Activated CD8-positive, alpha-beta memory T cell treated with anti-CD3 and anti-CD28 coated beads, Interleukin-2, amount 10 ng/mL, durations not matched to agents 7 days and 5 days (primary cell): ENCODE measurements at regions not wholly inside any gene's neighbourhood (a gene's known extent, or its start where the extent isn't known, plus 50 kb on each side); places are given as distances from the start of the nearest gene placed in this dataset.

Source experiments
- ATAC-seq: fragments of 150-1000 bp; cut with Tn5 transposase; one replicate; pipeline ENCODE4 v1.10.0; 2021; ENCODE audit warnings: moderate library complexity
- CTCF ChIA-PET: fragments of 350-600 bp; sonication (Branson Sonifier 250); formaldehyde crosslinking; loops from one replicate; lab custom pipeline; 2021; ENCODE audit warnings: antibody characterized with exemption; lab: Charles Lee
- DNase-seq: peaks from one replicate; pipeline ENCODE4 v3.0.0-alpha.2; 2020
- H3K27ac Mint-ChIP-seq: one replicate; pipeline ENCODE4 v1.8.0; 2021; ENCODE audit warnings: mild to moderate bottlenecking, mixed read lengths
- H3K27me3 Mint-ChIP-seq: one replicate; pipeline ENCODE4 v1.8.0; 2021; ENCODE audit warnings: mixed read lengths
- H3K36me3 Mint-ChIP-seq: one replicate; pipeline ENCODE4 v1.8.0; 2021; ENCODE audit warnings: mild to moderate bottlenecking, mixed read lengths
- H3K4me1 Mint-ChIP-seq: one replicate; pipeline ENCODE4 v1.8.0; 2021; ENCODE audit warnings: mixed read lengths
- H3K4me3 Mint-ChIP-seq: one replicate; pipeline ENCODE4 v1.8.0; 2021; ENCODE audit warnings: mild to moderate bottlenecking, moderate library complexity, mixed read lengths
- H3K9me3 Mint-ChIP-seq: one replicate; pipeline ENCODE4 v1.8.0; 2022; ENCODE audit warnings: low read depth, mixed read lengths

DNA sequence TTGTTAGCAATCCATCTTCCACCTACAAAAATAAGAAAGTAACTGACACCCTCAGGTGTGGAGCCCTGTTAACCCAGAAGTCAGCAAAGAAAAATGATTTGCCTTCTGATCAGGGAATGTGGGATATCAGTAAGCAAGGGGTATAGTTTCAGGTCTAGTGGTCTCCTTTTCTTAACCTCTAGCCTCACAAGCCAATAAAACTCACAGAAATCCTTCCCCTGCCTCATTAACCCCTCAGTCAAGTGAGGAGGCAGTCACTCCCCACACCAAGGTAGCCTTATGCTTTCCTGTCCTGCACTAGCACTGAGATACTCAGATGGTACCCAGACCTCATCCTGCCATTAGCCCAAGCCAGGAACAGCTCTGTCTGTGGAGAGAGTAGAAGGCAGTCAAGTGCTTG, 103.4 kb upstream of the VASH1 start:
- Mint-ChIP-seq H3K4me3 (no peak overlapping the region), H3K4me1 (no peaks in the 10 kb centered on the region), H3K36me3 (no peaks in the 10 kb centered on the region), H3K27ac (no peak overlapping the region), H3K9me3 (peaks cover 4% of the 10 kb centered on the region), H3K27me3 (peaks cover 5% of the 10 kb centered on the region)
- CTCF ChIA-PET, result no interaction called here
- DNase-seq (no peak), ATAC-seq (no peak)

GRCh38 chr14:76662580-76662979, 98.7 kb upstream of the VASH1 start:
- CTCF ChIA-PET, result no interaction called here
- H3K27me3 Mint-ChIP-seq, result peaks cover 3% of the 10 kb centered on the region
- no peak overlapping the region for H3K4me3 Mint-ChIP-seq
- ATAC-seq, result no peak
- no peak for DNase-seq
- no peaks in the 10 kb centered on the region for H3K36me3 Mint-ChIP-seq
- no peak overlapping the region for H3K27ac Mint-ChIP-seq
- peaks cover 4% of the 10 kb centered on the region for H3K9me3 Mint-ChIP-seq
- H3K4me1 Mint-ChIP-seq, result no peaks in the 10 kb centered on the region

DNA sequence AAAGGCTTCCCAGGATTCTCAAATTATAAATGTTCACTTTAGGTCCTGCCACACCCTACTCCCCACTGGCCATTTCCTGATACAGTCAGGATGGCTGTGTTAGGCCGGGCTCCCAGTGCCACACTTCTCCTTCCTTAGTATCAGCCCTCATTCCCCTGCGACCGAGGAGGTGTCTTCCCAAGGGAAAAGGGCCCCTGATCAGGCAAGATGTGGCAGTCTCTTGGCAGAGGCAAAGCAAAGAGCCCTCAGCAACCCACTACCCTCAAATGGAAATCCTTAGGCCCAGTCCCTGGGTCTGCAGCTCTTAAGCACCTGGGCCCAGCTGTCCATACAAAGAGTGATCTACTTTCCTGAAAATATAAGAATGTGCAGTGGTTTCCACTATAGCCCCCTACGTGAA, 96.5 kb upstream of the VASH1 start:
- H3K9me3 Mint-ChIP-seq, result peaks cover 2% of the 10 kb centered on the region
- H3K27ac Mint-ChIP-seq, result no peak overlapping the region
- no peak for DNase-seq
- H3K4me1 Mint-ChIP-seq, result no peaks in the 10 kb centered on the region
- peaks cover 7% of the 10 kb centered on the region for H3K27me3 Mint-ChIP-seq
- H3K36me3 Mint-ChIP-seq, result no peaks in the 10 kb centered on the region
- CTCF ChIA-PET, result no interaction called here
- ATAC-seq, result no peak
- H3K4me3 Mint-ChIP-seq, result no peak overlapping the region

- Mint-ChIP-seq H3K9me3 (peaks cover 2% of the 10 kb centered on the region), H3K36me3 (no peaks in the 10 kb centered on the region), H3K27me3 (peaks cover 13% of the 10 kb centered on the region), H3K27ac (no peak overlapping the region), H3K4me1 (no peaks in the 10 kb centered on the region), H3K4me3 (no peak overlapping the region)
- DNase-seq, result no peak
- ATAC-seq, result no peak
- CTCF ChIA-PET, result no interaction called here
These were observed 94.5 kb upstream of the VASH1 start for GRCh38 chr14:76666746-76667145.

GRCh38 chr14:76669770-76670169, 91.5 kb upstream of the VASH1 start:
- H3K4me3 Mint-ChIP-seq, result no peak overlapping the region
- no peak overlapping the region for H3K27ac Mint-ChIP-seq
- H3K4me1 Mint-ChIP-seq, result no peaks in the 10 kb centered on the region
- ATAC-seq (no peak), DNase-seq (no peak)
- peaks cover 2% of the 10 kb centered on the region for H3K9me3 Mint-ChIP-seq
- CTCF ChIA-PET, result no interaction called here
- H3K27me3 Mint-ChIP-seq, result peaks cover 18% of the 10 kb centered on the region
- no peaks in the 10 kb centered on the region for H3K36me3 Mint-ChIP-seq

DNA sequence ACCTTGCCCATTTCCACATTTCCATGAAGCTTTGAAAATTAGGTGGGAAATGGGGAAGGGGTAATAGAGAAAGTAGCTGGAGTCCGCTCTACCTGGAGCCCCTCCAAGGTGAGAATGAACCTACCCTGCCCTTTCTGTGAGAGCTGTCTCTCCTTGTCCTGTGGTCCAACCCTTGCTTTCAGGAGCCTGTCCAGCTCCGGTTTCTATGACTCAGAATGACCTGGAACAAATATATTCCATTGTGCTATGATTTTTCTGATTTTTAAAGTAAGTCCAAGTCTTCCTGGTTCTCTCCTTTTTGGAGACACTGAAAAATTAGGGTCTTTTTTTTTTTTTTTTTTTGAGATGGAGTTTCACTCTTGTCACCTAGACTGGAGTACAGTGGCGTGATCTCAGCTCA, 89.1 kb upstream of the VASH1 start:
- CTCF ChIA-PET, result no interaction called here
- DNase-seq (no peak), ATAC-seq (no peak)
- Mint-ChIP-seq H3K9me3 (peaks cover 2% of the 10 kb centered on the region), H3K36me3 (no peaks in the 10 kb centered on the region), H3K4me3 (no peak overlapping the region), H3K27me3 (peaks cover 19% of the 10 kb centered on the region), H3K27ac (no peak overlapping the region), H3K4me1 (no peaks in the 10 kb centered on the region)

DNA sequence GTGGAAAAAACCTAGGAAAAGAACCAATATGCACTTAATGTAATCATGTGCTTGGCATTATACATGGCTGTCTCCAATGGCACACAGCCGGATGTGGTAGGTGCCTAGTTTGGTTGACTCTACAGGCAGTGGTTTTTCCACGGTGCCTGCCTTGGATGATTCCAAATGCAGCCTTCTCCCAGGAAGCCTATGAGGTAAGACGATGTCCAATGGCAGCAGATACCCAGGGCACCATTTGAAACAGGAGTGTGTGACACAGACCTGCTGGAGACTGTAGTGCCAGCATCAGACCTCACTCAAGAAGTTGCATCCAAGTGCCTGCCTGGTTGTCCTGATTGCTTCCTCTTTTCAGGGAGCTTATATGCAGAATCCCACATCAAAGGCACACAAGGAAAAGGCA, 88.0 kb upstream of the VASH1 start:
- ATAC-seq (no peak), DNase-seq (no peak)
- Mint-ChIP-seq H3K4me3 (no peak overlapping the region), H3K9me3 (peaks cover 2% of the 10 kb centered on the region), H3K27me3 (peaks cover 17% of the 10 kb centered on the region), H3K4me1 (no peaks in the 10 kb centered on the region), H3K27ac (no peak overlapping the region), H3K36me3 (no peaks in the 10 kb centered on the region)
- CTCF ChIA-PET, result no interaction called here

DNA sequence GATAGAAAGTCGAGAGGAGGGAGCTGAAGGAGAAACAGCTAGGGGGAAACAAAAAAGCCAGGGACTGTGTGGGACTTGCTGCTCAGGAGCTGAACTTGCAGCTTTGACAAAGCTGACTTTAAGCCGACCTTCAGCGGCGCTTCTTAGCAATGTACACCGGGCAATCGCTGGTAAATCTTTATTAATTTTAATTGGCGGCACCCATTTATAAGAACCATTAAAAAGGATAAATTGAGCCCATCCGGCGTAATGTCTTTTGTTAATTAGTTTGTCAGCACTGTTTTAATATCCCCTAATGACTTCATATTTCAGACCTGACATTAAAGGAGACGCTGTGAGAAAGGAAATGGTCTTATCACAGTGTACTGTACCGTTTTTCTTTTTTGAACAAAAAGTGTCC, 86.2 kb upstream of the VASH1 start:
- H3K9me3 Mint-ChIP-seq, result no peaks in the 10 kb centered on the region
- ATAC-seq, result no peak
- no peak overlapping the region for H3K27ac Mint-ChIP-seq
- CTCF ChIA-PET, result interaction anchor here (0.5 kb wide), 1 partner anchor 1277 kb away, joined by 4 read pairs; no protein-coding TSS in a partner anchor
- H3K4me1 Mint-ChIP-seq, result no peaks in the 10 kb centered on the region
- DNase-seq, result no peak
- peaks cover 9% of the 10 kb centered on the region for H3K27me3 Mint-ChIP-seq
- no peak overlapping the region for H3K4me3 Mint-ChIP-seq
- no peaks in the 10 kb centered on the region for H3K36me3 Mint-ChIP-seq

- H3K9me3 Mint-ChIP-seq, result no peaks in the 10 kb centered on the region
These were observed 84.7 kb upstream of the VASH1 start for GRCh38 chr14:76676539-76676938.

GRCh38 chr14:76677534-76678145, 83.6 kb upstream of the VASH1 start:
- Mint-ChIP-seq H3K36me3 (no peaks in the 10 kb centered on the region), H3K27ac (no peak overlapping the region), H3K9me3 (peaks cover under 1% of the 10 kb centered on the region), H3K4me3 (no peak overlapping the region), H3K4me1 (no peaks in the 10 kb centered on the region), H3K27me3 (peaks cover 6% of the 10 kb centered on the region)
- CTCF ChIA-PET, result no interaction called here
- no peak for DNase-seq
- no peak for ATAC-seq

More at GRCh38 chr14:76676539-76676938, 84.7 kb upstream of the VASH1 start:
- CTCF ChIA-PET, result no interaction called here
- DNase-seq (no peak), ATAC-seq (no peak)
- Mint-ChIP-seq H3K4me1 (no peaks in the 10 kb centered on the region), H3K27me3 (peaks cover 6% of the 10 kb centered on the region), H3K36me3 (no peaks in the 10 kb centered on the region), H3K27ac (no peak overlapping the region), H3K4me3 (no peak overlapping the region)

GRCh38 chr14:76678244-76678800, 82.9 kb upstream of the VASH1 start:
- Mint-ChIP-seq H3K27ac (no peak overlapping the region), H3K4me1 (no peaks in the 10 kb centered on the region), H3K4me3 (no peak overlapping the region), H3K27me3 (peaks cover 6% of the 10 kb centered on the region), H3K9me3 (peaks cover 3% of the 10 kb centered on the region), H3K36me3 (no peaks in the 10 kb centered on the region)
- CTCF ChIA-PET, result no interaction called here
- ATAC-seq (no peak), DNase-seq (no peak)

- CTCF ChIA-PET, result no interaction called here
- peaks cover 3% of the 10 kb centered on the region for H3K9me3 Mint-ChIP-seq
- no peaks in the 10 kb centered on the region for H3K4me1 Mint-ChIP-seq
- peaks cover 17% of the 10 kb centered on the region for H3K27me3 Mint-ChIP-seq
- no peaks in the 10 kb centered on the region for H3K36me3 Mint-ChIP-seq
- H3K4me3 Mint-ChIP-seq, result no peak overlapping the region
- H3K27ac Mint-ChIP-seq, result no peak overlapping the region
- DNase-seq, result no peak
- no peak for ATAC-seq
These were observed 78.9 kb upstream of the VASH1 start for GRCh38 chr14:76682367-76682766.

DNA sequence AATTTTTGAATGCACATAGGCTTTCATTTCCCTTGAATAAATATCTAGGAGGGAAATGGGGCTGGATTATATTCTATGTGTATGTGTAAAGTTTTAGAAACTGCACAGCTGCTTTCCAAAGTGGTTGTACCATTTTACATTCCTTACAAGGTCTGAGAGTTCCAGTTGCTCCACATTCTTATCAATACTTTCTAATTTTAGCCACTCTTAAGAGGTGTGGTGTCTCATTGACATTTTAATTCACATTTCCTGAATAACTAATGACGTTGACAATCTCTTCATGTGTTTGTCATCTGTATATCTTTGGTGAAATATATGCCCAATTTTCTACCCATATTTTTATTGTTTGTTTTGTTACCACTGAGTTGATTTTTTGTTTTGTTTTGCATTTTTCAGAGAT, 74.6 kb upstream of the VASH1 start:
- H3K4me3 Mint-ChIP-seq, result no peak overlapping the region
- CTCF ChIA-PET, result no interaction called here
- peaks cover 17% of the 10 kb centered on the region for H3K27me3 Mint-ChIP-seq
- H3K9me3 Mint-ChIP-seq, result peaks cover 3% of the 10 kb centered on the region
- DNase-seq (no peak), ATAC-seq (no peak)
- no peaks in the 10 kb centered on the region for H3K4me1 Mint-ChIP-seq
- H3K27ac Mint-ChIP-seq, result no peak overlapping the region
- H3K36me3 Mint-ChIP-seq, result no peaks in the 10 kb centered on the region

DNA sequence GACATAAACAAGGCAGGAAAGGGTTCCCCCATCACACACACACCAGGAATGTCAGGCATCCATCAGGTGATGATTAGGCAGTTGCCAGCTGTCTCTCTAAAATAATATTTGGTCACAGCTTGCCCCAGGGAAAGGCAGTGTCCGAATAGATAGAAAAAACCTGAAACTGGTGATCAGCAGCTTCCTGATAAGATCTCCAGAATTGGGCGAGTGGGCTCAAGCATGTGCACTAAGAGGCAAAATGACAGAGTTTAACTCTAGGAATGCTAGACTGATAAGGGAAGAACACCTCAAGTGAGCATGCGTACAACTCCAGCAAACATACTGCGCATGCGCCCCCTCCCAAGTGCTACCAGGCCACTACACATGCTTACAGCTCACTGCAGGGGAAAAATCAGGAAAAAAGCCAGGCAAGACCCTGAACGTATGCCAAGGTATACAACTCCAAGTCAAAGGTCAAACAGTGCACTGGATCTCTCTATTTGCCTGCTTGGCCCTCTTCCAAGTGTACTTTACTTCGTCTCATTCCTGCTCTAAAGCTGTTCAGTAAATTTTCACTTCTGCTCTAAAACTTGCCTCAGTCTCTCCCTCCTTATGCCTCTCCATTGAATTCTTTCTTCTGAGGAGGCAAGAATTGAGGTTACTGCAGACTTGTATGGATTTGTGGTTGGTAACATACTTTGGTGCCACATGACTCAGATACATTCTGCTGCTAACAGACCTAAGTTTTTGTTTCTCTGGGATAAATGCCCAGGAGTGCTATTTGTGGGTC, 73.5 kb upstream of the VASH1 start:
- ATAC-seq, result no peak
- DNase-seq, result no peak
- peaks cover 1% of the 10 kb centered on the region for H3K9me3 Mint-ChIP-seq
- H3K4me1 Mint-ChIP-seq, result no peaks in the 10 kb centered on the region
- H3K4me3 Mint-ChIP-seq, result no peak overlapping the region
- H3K27ac Mint-ChIP-seq, result no peak overlapping the region
- CTCF ChIA-PET, result no interaction called here
- no peaks in the 10 kb centered on the region for H3K36me3 Mint-ChIP-seq
- H3K27me3 Mint-ChIP-seq, result peaks cover 15% of the 10 kb centered on the region
